ENCODE measurements at regions not wholly inside any gene's neighbourhood (a gene's known extent, or its start where the extent isn't known, plus 50 kb on each side); places are given as distances from the start of the nearest gene placed in this dataset.

- TF ChIP-seq, protein P1, sequence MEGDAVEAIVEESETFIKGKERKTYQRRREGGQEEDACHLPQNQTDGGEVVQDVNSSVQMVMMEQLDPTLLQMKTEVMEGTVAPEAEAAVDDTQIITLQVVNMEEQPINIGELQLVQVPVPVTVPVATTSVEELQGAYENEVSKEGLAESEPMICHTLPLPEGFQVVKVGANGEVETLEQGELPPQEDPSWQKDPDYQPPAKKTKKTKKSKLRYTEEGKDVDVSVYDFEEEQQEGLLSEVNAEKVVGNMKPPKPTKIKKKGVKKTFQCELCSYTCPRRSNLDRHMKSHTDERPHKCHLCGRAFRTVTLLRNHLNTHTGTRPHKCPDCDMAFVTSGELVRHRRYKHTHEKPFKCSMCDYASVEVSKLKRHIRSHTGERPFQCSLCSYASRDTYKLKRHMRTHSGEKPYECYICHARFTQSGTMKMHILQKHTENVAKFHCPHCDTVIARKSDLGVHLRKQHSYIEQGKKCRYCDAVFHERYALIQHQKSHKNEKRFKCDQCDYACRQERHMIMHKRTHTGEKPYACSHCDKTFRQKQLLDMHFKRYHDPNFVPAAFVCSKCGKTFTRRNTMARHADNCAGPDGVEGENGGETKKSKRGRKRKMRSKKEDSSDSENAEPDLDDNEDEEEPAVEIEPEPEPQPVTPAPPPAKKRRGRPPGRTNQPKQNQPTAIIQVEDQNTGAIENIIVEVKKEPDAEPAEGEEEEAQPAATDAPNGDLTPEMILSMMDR (IDR thresholded peaks at IDR 0.05) = no peak
- TF ChIP-seq POLR2A (IDR thresholded peaks at IDR 0.05) = no peak
Observed at GRCh38 chr1:244211559-244211944, 160.5 kb downstream of the ZBTB18 start.

All from lower leg skin (tissue), 3 donors.